GM19023 (cell line): ENCODE measurements at regions not wholly inside any gene's neighbourhood (a gene's known extent, or its start where the extent isn't known, plus 50 kb on each side); places are given as distances from the start of the nearest gene placed in this dataset.
"Not testable (repeated sequence)": the region's sequence is repeated elsewhere in the genome, so short reads cannot be mapped to it uniquely, and the experiment has no call there.

Experiments
- ATAC-seq: cut with Tn5 transposase; IDR thresholded peaks from one replicate; pipeline ENCODE4 v1.9.1; 2021; ENCODE audit warnings: mild to moderate bottlenecking, moderate library complexity; ENCODE audit not compliant: unreplicated experiment

- no peak for ATAC-seq
Measured at GRCh38 chr18:1527805-1528204, 623.1 kb downstream of the ADCYAP1 start.

DNA sequence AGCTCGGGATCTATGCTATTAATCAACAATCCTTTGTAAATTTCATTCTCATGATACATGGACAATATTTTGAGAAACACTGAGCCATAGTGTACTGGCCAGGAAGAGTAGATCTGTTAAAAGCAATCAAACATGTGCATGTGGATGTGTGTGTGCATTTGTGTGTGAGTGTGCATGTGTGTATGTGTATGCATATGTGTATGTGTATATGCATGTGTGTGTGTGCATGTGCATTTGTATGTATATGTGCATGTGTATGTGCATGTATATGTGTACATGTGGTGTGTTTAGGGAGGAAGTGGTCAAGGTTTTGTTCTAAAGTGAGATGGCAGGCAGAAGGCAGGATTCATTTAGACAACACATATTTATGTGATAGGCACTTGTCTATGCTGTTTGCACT, 623.8 kb downstream of the ADCYAP1 start:
- ATAC-seq, result no peak

DNA sequence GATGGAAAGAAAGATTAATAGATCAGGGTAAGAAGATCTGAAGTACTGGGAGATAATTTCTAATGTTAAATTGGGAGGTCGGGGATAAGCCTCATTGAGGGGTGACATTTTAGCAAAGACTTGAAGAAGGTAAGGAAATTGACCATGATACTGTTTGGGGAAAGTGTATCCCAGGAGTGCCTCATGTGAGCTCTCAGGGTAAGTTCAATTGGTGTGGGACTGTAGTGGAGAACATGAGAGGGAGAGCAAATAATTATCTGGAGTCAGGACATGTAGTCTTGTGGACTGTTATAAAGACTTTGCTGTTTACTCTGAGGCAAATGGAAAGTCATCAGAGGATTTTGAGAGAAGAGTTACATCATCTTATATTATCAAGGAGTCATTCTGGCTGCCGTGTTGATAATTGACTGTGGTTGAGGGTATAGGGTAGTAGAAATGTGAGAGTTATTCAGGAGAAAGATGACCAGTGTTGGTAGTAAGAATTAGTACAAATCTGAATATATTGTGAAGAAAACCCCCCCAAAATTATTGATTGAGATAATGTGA, 624.4 kb downstream of the ADCYAP1 start:
- no peak for ATAC-seq

DNA sequence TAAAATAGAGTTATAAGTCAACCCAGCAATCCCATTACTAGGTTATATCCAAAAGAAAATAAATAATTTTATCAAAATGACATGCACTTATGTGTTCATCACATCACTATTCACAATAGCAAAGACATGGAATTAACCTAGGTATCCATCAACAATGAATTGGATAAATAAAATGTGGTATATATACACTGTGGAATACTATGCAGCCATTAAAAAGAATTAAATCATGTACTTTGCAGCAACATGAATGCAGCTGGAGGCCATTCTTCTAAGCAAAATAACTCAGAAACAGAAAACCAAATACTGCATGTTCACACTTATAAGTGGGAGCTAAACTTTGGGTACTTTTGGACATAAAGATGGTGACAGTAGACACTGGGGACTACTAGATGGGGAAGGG, 626.0 kb downstream of the ADCYAP1 start:
- ATAC-seq, result no peak

DNA sequence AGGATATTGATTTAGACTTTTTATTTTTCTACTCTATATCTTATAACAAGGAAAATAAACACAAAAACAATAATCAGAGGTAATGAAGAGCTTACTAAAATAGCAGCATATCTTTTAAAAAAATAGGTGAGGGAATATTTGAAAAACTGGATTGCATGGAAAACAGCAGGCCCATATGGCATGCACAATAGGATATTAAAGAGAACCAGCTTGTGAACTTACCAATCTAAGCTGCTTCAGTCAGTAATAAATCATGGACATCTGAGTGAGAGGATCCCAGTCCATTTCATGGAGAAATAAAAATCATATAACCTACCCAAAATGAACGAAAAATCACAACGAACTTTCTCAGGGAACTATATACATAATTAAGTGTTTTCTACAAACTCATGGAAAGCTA, 634.6 kb downstream of the ADCYAP1 start:
- ATAC-seq, result no peak

- no peak for ATAC-seq
Measured at GRCh38 chr18:1541478-1541877, 636.8 kb downstream of the ADCYAP1 start.

GRCh38 chr18:1542230-1542774, 637.6 kb downstream of the ADCYAP1 start:
- ATAC-seq, result no peak

DNA sequence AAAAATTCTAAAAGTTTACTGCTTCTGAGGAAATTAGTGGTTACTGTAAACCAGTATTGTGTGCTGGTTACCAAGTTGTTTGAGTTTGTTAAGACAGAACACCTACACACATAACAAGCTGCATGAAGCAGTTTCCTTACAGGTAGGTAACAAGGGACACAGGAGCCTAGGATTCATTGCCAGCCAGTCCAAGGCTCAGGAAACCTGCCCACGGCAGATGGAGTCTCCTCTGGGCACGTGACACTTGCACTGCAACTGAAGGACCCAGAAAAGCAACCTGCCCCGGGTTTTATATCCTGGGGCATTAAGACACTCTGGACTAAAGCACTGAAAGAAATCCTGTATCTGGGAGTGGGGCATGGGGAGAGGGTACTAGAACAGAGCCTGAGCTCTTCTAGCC, 639.3 kb downstream of the ADCYAP1 start:
- ATAC-seq, result no peak

- not testable (repeated sequence) for ATAC-seq
Measured at GRCh38 chr18:1557711-1558110, 653.0 kb downstream of the ADCYAP1 start.

DNA sequence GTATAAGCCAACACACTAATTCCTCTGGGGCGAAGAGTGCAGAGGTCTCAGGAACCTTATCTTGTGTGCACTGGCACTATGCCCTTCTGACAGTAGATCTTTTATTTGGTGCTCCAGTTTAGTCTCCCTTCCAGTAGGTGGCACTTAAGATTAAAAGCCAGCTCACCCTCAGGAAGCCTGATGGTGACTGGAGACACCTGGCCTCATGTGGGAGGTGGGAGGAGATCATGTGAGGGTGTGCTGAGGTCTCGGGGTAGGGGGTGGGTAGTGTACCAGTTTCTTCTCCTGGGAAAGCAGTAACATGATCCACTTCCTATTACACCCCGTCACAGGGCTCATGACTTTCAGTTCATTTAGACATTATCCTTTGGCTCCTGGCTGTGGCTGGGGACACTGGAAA, 654.9 kb downstream of the ADCYAP1 start:
- no peak for ATAC-seq

- ATAC-seq, result no peak
Measured at GRCh38 chr18:1564793-1565192, 660.1 kb downstream of the ADCYAP1 start.

- no peak for ATAC-seq
Measured at GRCh38 chr18:1571206-1571605, 666.5 kb downstream of the ADCYAP1 start.

- ATAC-seq, result no peak
Measured at GRCh38 chr18:1573732-1574131, 669.1 kb downstream of the ADCYAP1 start.

DNA sequence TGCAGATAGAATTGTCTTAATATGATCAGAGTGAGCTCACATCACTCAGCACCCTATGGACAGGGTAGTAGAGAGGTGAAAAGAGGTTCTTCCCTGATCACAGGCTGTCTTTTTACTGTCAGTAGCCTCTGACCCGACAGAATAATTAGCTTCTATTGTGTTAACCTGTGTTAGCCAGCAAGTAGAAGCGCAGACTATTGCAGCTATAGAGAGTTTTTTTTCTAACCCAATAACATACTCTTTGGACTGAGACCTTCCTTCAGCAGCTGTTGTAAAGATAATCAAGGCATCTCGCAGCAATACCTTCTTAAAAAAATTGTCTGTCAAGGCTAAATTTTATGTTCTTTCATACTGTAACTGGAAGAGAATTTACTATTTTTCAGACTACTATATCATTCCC, 670.4 kb downstream of the ADCYAP1 start:
- no peak for ATAC-seq

- no peak for ATAC-seq
Measured at GRCh38 chr18:1578505-1578904, 673.8 kb downstream of the ADCYAP1 start.

DNA sequence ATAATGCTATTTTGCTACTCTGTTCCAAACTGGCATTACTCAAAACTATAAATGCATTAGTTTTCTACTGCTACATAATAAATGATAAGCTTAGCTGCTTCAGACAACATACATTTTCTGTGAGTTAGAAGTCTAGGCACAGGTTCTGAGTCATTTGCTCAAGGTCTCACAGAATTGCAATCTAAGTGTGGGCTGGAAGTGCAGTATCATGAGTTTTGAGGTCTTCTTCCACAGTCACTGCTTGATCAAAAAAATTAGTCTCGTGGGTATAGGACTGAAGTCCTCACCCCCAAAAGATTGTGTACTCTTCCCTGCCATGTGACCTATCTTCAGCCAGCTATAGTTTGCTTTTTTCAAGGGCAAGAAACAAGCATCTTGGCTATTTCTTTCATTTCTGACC, 676.9 kb downstream of the ADCYAP1 start:
- ATAC-seq, result no peak

- ATAC-seq, result no peak
Measured at GRCh38 chr18:1585881-1586488, 681.3 kb downstream of the ADCYAP1 start.

DNA sequence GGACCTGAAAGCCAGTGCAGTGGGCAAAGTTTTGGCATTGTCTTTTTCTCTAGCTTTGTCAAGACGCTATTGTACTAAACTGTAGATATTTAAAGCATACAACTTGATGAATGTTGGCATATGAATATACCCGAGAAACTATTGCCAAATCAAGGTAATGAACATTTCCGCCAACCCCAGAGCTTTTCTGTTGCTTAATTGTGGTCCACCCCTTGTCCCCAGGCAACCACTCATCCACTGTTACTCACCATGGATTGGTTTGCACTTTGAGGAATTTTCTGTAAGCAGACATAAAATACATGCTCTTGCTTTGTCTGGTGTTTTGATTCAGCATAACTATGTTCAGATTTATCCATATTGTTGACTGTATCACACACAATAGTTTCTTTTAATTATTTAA, 688.4 kb downstream of the ADCYAP1 start:
- ATAC-seq, result no peak

DNA sequence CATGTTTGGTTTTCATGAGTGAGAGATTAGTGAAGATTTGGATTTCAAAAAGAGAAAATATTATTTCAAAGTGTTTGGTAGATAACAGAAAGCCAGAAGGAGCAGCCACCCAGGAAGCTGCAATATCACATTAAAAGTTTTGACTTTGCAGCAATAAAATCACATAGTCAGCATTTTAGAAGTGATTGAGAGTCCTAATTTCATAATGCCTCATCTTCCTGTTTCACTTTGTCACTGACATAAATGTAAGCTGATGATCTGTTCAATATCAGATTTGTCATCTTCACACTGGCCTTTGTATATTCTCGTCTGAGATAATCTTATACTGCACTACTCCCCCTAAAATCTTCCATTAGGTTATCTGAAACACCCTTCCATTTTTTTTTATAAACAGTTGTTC, 690.5 kb downstream of the ADCYAP1 start:
- no peak for ATAC-seq

- no peak for ATAC-seq
Measured at GRCh38 chr18:1599196-1599595, 694.5 kb downstream of the ADCYAP1 start.

DNA sequence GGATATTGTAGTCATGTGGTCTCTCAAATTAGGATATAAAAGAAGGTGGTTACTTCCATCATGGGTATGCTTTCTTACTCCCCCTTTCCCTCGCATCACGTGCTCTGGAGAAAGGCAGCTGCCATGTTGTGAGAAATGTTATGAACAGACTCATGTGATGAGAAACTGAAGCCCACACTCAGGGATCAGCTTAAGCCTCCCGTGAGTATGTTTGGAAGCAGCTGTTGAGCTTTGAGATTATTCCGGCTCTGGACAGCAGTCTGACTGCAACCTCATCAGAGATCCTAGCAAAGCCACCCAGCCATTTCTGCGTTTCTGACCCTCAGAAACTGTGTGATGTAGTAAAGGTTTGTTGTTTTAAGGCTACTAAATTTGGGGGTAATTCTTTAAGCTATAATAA, 700.1 kb downstream of the ADCYAP1 start:
- no peak for ATAC-seq

- ATAC-seq, result no peak
Measured at GRCh38 chr18:1618364-1618763, 713.7 kb downstream of the ADCYAP1 start.

DNA sequence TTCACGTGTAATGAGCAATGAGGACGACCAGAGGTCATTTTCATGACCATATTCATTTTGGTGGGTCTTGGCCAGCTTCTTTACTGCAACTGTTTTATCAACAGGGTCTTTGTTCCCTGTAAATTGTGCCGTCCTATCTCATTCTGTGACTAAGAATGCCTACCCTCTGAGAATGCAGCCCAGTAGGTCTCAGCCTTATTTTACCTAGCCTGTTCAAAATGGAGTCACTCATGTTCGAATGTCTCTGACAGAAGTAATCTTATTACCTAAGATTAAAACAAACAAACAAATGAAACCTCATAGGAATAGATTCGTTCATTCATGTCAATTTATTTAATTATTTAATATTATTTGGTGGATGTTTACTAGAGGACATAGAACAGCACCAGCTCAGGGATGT, 714.8 kb downstream of the ADCYAP1 start:
- no peak for ATAC-seq
